Epithelial cell of esophagus (primary cell): ENCODE measurements at regions not wholly inside any gene's neighbourhood (a gene's known extent, or its start where the extent isn't known, plus 50 kb on each side); places are given as distances from the start of the nearest gene placed in this dataset.

Experiments
- DNase-seq: peaks from one replicate; pipeline ENCODE4 v3.0.0; 2010; ENCODE audit warnings: low read depth
- H3K4me3 ChIP-seq: 2 replicates; pipeline ENCODE4 v1.5.1; 2011; ENCODE audit warnings: mild to moderate bottlenecking, low read length, control low read depth
- CTCF ChIP-seq: IDR thresholded peaks from 2 replicates; pipeline ENCODE4 v1.5.1; 2011; ENCODE audit warnings: low read depth, mild to moderate bottlenecking, low read length, control low read depth, inconsistent platforms; ENCODE audit not compliant: insufficient read depth; ENCODE audit errors: missing control alignments

GRCh38 chr9:100879884-100880283 is 148.6 kb upstream of the PLPPR1 start:
- DNase-seq, result no peak
- no peak for TF ChIP-seq CTCF
- H3K4me3 ChIP-seq, result no peak overlapping the region

GRCh38 chr9:100880284-100880683 is 148.2 kb upstream of the PLPPR1 start:
- no peak for DNase-seq
- no peak for TF ChIP-seq CTCF
- no peak overlapping the region for H3K4me3 ChIP-seq

GRCh38 chr9:100884518-100884917 is 144.0 kb upstream of the PLPPR1 start:
- TF ChIP-seq CTCF, result no peak
- no peak for DNase-seq
- H3K4me3 ChIP-seq, result no peak overlapping the region

GRCh38 chr9:100890321-100890720 is 138.2 kb upstream of the PLPPR1 start:
- no peak for TF ChIP-seq CTCF
- no peak for DNase-seq
- H3K4me3 ChIP-seq, result no peak overlapping the region

GRCh38 chr9:100911273-100911672 is 117.3 kb upstream of the PLPPR1 start:
- no peak for DNase-seq
- TF ChIP-seq CTCF, result no peak
- H3K4me3 ChIP-seq, result no peak overlapping the region

- TF ChIP-seq CTCF, result no peak
- no peak overlapping the region for H3K4me3 ChIP-seq
- DNase-seq, result no peak
Measured at GRCh38 chr9:100913257-100913656, 115.3 kb upstream of the PLPPR1 start.

- H3K4me3 ChIP-seq, result no peak overlapping the region
- no peak for DNase-seq
- TF ChIP-seq CTCF, result no peak
Measured at GRCh38 chr9:100914266-100914665, 114.3 kb upstream of the PLPPR1 start.
